ENCODE measurements at regions not wholly inside any gene's neighbourhood (a gene's known extent, or its start where the extent isn't known, plus 50 kb on each side); places are given as distances from the start of the nearest gene placed in this dataset.

- intact Hi-C loops (cut with micrococcal nuclease; ENCODE audit: unreplicated experiment), result loop anchor here (2.0 to 5.0 kb wide), 2 partner anchors 258 to 644 kb away; no protein-coding TSS in a partner anchor
- H3K9me3 Mint-ChIP-seq (ENCODE audit: low read depth, unreplicated experiment), result peaks cover 6% of the 10 kb centered on the region
- no peak for DNase-seq
- BruUV-seq (replicated peaks), result no TSS peak
- CTCF ChIA-PET, result interaction anchor here (1.2 kb wide), 1 partner anchor 267 kb away, joined by 3 read pairs; no protein-coding TSS in a partner anchor
- TF ChIP-seq CTCF (IDR thresholded peaks at IDR 0.05; ENCODE audit: unreplicated experiment), result no peak
- no peak overlapping the region for H3K27ac Mint-ChIP-seq (ENCODE audit: unreplicated experiment)
- no peaks in the 10 kb centered on the region for H3K4me1 Mint-ChIP-seq (ENCODE audit: low read depth, unreplicated experiment)
- no peak overlapping the region for H3K4me3 Mint-ChIP-seq (ENCODE audit: low read depth, unreplicated experiment)
- H3K27me3 Mint-ChIP-seq (ENCODE audit: unreplicated experiment), result no peaks in the 10 kb centered on the region
- H3K36me3 Mint-ChIP-seq (ENCODE audit: insufficient read depth, unreplicated experiment), result no peaks in the 10 kb centered on the region
Observed at GRCh38 chr12:102741196-102741595, 175.8 kb downstream of the PAH start.

GRCh38 chr12:102740141-102740955 is 176.7 kb downstream of the PAH start:
- Mint-ChIP-seq H3K4me1 (ENCODE audit: low read depth, unreplicated experiment) (no peaks in the 10 kb centered on the region), H3K27me3 (ENCODE audit: unreplicated experiment) (no peaks in the 10 kb centered on the region), H3K27ac (ENCODE audit: unreplicated experiment) (no peak overlapping the region), H3K36me3 (ENCODE audit: insufficient read depth, unreplicated experiment) (no peaks in the 10 kb centered on the region), H3K4me3 (ENCODE audit: low read depth, unreplicated experiment) (no peak overlapping the region), H3K9me3 (ENCODE audit: low read depth, unreplicated experiment) (peaks cover 6% of the 10 kb centered on the region)
- BruUV-seq (replicated peaks), result no TSS peak
- DNase-seq, result no peak
- CTCF ChIA-PET, result interaction anchor here (0.6 to 1.5 kb wide), 6 partner anchors 14 to 917 kb away, joined by 3 to 4 read pairs (median 3); no protein-coding TSS in a partner anchor
- TF ChIP-seq CTCF (IDR thresholded peaks at IDR 0.05; ENCODE audit: unreplicated experiment), result no peak
- intact Hi-C loops (cut with micrococcal nuclease; ENCODE audit: unreplicated experiment), result loop anchor here (1.0 to 5.0 kb wide), 5 partner anchors 258 to 801 kb away; no protein-coding TSS in a partner anchor

- TF ChIP-seq CTCF (IDR thresholded peaks at IDR 0.05; ENCODE audit: unreplicated experiment), result no peak
- no peak overlapping the region for H3K4me3 Mint-ChIP-seq (ENCODE audit: low read depth, unreplicated experiment)
- H3K9me3 Mint-ChIP-seq (ENCODE audit: low read depth, unreplicated experiment), result peaks cover 9% of the 10 kb centered on the region
- H3K36me3 Mint-ChIP-seq (ENCODE audit: insufficient read depth, unreplicated experiment), result no peaks in the 10 kb centered on the region
- no peaks in the 10 kb centered on the region for H3K27me3 Mint-ChIP-seq (ENCODE audit: unreplicated experiment)
- DNase-seq, result no peak
- no TSS peak for BruUV-seq (replicated peaks)
- no peak overlapping the region for H3K27ac Mint-ChIP-seq (ENCODE audit: unreplicated experiment)
- no peaks in the 10 kb centered on the region for H3K4me1 Mint-ChIP-seq (ENCODE audit: low read depth, unreplicated experiment)
- intact Hi-C loops (cut with micrococcal nuclease; ENCODE audit: unreplicated experiment), result no loop called here
- CTCF ChIA-PET, result no interaction called here
Observed at GRCh38 chr12:102736328-102736727, 180.7 kb downstream of the PAH start.

GRCh38 chr12:102735104-102735503 is 181.9 kb downstream of the PAH start:
- CTCF ChIA-PET, result no interaction called here
- Mint-ChIP-seq H3K4me3 (ENCODE audit: low read depth, unreplicated experiment) (no peak overlapping the region), H3K36me3 (ENCODE audit: insufficient read depth, unreplicated experiment) (no peaks in the 10 kb centered on the region), H3K4me1 (ENCODE audit: low read depth, unreplicated experiment) (no peaks in the 10 kb centered on the region), H3K27ac (ENCODE audit: unreplicated experiment) (no peak overlapping the region), H3K27me3 (ENCODE audit: unreplicated experiment) (no peaks in the 10 kb centered on the region), H3K9me3 (ENCODE audit: low read depth, unreplicated experiment) (peaks cover 9% of the 10 kb centered on the region)
- intact Hi-C loops (cut with micrococcal nuclease; ENCODE audit: unreplicated experiment), result no loop called here
- BruUV-seq (replicated peaks), result no TSS peak
- no peak for TF ChIP-seq CTCF (IDR thresholded peaks at IDR 0.05; ENCODE audit: unreplicated experiment)
- DNase-seq, result no peak
